GM18870 (cell line): ENCODE measurements at regions not wholly inside any gene's neighbourhood (a gene's known extent, or its start where the extent isn't known, plus 50 kb on each side); places are given as distances from the start of the nearest gene placed in this dataset.

Source experiments
- ATAC-seq: cut with Tn5 transposase; IDR thresholded peaks from one replicate; pipeline ENCODE4 v1.9.1; 2021; ENCODE audit warnings: moderate library complexity; ENCODE audit not compliant: unreplicated experiment

GRCh38 chrX:79704325-79704724 lies 310.2 kb upstream of the TBX22 start:
- no peak for ATAC-seq

GRCh38 chrX:79708581-79708980 lies 306.0 kb upstream of the TBX22 start:
- no peak for ATAC-seq

- ATAC-seq: no peak
Observed at GRCh38 chrX:79715448-79715847, 299.1 kb upstream of the TBX22 start.

GRCh38 chrX:79719568-79720231 lies 294.9 kb upstream of the TBX22 start:
- peak; percentile 67 for ATAC-seq

- no peak for ATAC-seq
Observed at GRCh38 chrX:79721234-79721633, 293.3 kb upstream of the TBX22 start.

- ATAC-seq: no peak
Observed at GRCh38 chrX:79728421-79728820, 286.1 kb upstream of the TBX22 start.
